ENCODE measurements at regions not wholly inside any gene's neighbourhood (a gene's known extent, or its start where the extent isn't known, plus 50 kb on each side); places are given as distances from the start of the nearest gene placed in this dataset.

- DNase-seq, result no peak
These were observed 189.6 kb upstream of the RBMS1 start for GRCh38 chr2:160683206-160683605.

DNA sequence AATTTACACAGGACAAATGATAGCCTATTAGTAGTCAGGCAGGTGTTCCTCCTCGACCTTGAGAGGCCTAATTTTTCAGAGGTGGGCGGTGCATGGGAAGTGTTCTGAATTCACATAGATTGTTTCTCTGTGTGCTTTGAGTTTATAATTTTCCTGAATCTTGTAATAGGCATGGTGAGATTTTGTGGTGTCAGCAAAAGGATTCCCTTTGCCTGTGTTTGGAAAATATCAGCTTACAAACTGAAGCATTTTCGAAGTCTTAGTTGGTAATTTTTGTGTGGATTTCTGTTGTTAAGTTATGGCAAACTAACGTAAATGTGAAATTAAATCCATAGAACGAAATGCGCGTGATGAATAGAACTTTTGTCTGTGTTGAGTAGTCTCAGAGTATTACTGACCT is 194.0 kb upstream of the RBMS1 start:
- DNase-seq, result no peak

- no peak for DNase-seq
These were observed 195.8 kb upstream of the RBMS1 start for GRCh38 chr2:160689441-160689840.

- DNase-seq, result no peak
These were observed 200.6 kb upstream of the RBMS1 start for GRCh38 chr2:160694221-160694620.

DNA sequence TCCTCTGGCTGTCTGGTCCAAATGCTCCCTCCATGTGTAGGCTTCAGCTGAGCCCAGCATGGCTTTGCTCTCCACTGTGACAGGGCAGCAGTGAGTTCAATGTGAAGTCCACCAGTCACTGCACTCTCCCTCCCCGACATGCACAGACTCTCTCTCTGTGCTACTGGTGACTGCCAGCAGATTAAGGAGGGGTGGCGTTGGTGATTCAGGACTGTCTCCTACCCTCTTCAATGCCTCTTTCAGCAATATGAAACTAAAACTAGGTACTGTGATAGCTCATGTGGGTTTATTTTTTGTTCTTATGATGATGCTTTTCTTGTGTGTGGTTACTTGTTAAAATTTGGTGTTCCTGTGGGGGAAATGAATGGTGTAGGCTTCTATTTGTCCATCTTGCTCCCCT is 201.0 kb upstream of the RBMS1 start:
- DNase-seq, result no peak

- no peak for DNase-seq
These were observed 201.9 kb upstream of the RBMS1 start for GRCh38 chr2:160695402-160696086.

GRCh38 chr2:160696087-160696452 is 202.5 kb upstream of the RBMS1 start:
- no peak for DNase-seq

DNA sequence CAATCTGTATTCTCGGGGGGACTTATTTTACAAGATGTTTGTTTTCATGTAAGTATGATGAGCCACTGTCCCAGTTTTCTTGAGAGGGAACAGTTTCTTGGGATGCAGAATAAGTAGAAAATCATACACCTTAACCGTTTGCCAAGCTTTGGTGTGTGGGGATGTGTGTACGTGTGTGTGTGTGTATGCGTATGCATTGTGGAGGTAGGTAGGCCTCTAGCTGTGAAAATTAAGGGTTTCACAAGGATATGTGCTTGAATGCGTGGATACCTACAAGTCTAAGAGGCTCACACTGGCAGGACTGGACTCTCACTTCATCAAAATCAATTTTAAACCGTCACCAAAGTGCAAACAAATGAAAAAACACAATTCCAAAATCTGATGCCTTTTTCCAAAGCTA is 204.2 kb upstream of the RBMS1 start:
- DNase-seq, result no peak

DNA sequence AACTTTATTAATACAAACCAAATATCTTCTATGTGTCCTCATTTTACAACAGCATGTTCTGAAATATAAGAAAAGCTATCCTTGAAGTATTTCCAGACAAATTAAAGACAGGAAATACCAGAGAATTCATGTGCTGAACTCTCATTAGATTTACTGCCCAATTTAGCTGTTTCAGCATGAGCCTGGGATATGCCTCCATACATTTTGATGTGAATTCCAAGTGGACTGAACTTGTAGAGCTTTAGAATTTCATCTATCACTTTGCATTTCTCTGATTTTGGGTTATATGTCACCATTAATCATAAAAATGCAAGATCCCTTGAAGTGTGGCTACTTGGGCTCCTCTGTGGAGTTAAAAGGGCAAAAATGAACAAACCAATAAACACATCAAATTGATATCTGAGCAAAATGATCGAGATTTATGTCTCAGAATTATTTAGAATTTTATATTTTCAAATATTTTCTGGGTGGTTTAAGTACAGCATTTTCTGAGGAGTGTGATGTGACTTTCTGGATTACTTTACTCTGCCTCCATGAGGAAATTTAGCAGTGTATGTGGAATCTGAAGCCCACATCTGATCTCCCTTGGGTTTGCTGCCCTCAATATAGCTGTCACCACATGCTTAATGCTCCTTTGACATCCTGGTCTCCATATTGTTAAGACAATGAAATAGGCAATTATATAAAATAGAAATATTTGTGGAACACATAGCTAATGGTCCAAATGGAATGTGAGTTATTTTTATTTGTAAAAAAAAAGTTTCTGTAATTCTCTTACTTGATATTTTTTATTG is 206.6 kb upstream of the RBMS1 start:
- no peak for DNase-seq

- no peak for DNase-seq
These were observed 208.2 kb upstream of the RBMS1 start for GRCh38 chr2:160701822-160702221.

DNA sequence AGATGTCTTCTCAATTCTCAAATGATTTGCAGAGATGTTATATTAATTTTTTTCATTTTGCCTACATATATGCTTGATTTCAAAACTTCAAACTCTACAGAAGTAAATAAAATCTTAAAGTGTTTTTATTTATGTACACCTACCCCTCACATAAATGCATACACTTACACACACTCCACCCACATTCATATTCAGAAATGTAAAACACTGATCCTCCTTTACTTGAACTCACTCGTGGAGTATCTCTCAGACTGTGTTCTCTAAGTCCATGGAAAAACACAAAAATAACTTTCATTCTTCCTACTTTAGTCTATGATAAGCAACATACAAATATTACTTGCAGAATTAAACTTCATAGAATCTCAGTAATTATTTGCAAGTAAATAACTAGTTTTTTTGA is 209.1 kb upstream of the RBMS1 start:
- DNase-seq, result no peak

GRCh38 chr2:160703648-160704585 is 210.3 kb upstream of the RBMS1 start:
- no peak for DNase-seq

DNA sequence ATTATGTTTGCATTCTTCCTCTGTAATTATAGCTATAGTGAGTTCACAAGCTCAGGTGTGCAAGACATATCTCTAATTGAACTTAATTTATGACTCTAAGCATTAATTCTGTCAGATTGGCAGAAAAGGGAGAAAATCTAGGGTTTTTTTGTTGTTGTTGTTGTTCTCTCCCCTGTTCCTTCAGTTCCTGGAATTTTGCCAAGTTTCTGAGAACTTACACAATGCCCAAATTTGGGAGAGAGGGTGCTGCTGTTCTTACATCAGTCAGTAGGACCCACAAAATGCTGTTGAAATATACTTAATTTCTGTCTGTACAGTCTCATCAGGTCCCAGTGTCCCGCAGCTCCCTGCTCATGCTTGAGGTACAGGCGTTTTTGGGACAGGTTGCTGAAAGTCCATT is 221.8 kb upstream of the RBMS1 start:
- DNase-seq, result no peak

GRCh38 chr2:160719116-160719515 is 225.5 kb upstream of the RBMS1 start:
- DNase-seq, result no peak

DNA sequence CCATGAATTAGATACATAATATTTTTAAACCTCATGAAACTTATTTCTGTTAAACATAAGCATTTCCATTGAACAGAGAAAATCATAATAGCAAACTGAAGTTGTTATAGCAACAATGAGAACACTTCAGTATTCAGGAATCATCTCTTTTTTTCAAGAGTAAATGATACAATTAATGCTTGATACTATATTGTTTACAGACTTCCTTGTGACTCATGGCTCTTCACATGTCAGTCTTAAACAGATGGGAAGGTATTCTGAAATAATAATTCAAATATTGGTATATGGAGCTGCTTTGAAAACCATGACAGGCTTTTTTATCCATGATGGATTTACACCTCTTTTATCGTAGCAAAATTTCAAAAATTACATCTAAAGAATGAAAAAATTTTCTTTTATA is 226.5 kb upstream of the RBMS1 start:
- no peak for DNase-seq

- DNase-seq, result no peak
These were observed 227.8 kb upstream of the RBMS1 start for GRCh38 chr2:160721089-160722040.

DNA sequence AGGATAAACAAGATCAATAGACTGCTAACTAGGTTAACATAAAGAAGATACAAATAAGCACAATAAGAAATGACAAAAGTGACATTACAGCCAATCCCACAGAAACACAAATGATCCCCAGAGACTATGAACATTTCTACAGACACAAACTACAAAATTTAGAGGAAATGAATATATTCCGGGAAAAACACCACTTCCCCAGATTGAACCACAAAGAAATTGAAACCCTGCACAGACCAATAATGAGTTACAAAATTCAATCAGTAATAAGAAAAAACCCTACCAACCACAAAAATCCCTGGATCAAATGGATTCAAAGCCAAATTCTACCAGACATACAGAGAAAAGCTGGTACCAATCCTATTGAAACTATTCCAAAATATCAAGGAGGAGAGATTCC is 232.4 kb upstream of the RBMS1 start:
- DNase-seq, result no peak

- DNase-seq, result no peak
These were observed 236.8 kb upstream of the RBMS1 start for GRCh38 chr2:160730296-160730995.

GRCh38 chr2:160731415-160731814 is 237.8 kb upstream of the RBMS1 start:
- DNase-seq, result no peak

DNA sequence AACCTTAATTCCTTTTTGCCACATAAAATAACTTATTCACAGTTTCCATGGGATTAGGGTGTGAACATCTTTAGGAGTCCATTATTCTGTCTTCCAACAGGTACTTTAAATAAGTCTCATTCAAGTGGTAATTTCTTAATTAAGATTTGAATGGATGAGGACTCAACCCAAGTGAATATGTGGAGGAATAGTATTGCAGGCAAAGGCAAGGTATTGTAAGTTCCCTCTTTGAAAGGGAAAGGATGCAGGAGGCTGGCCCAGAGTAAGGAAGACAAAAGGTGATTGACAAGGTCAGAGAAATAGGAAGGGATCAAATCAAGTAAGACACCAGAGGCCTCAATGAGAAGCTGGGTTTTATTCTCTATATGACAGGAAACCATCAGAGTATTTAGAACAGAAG is 238.2 kb upstream of the RBMS1 start:
- DNase-seq, result no peak

GRCh38 chr2:160735696-160736095 is 242.1 kb upstream of the RBMS1 start:
- DNase-seq, result no peak
